Smooth muscle cell (in vitro differentiated cells): ENCODE measurements at regions not wholly inside any gene's neighbourhood (a gene's known extent, or its start where the extent isn't known, plus 50 kb on each side); places are given as distances from the start of the nearest gene placed in this dataset.
A peak's percentile ranks its signal among the peaks of the same experiment; 100 is the strongest.

Experiments
- DNase-seq: peaks from one replicate; lab custom pipeline; 2025; ENCODE audit not compliant: unreplicated experiment; lab: John Stamatoyannopoulos, UW
- H2AFZ ChIP-seq: fragments of 200-600 bp; sonication (generic); 2 replicates; pipeline ENCODE4 v1.6.0; 2016; ENCODE audit warnings: antibody characterized with exemption, low read depth, mild to moderate bottlenecking
- H3F3A ChIP-seq: fragments of 200-600 bp; sonication (generic); 2 replicates; pipeline ENCODE4 v1.6.0; 2017; ENCODE audit warnings: antibody characterized with exemption, low read depth
- H3K27ac ChIP-seq: fragments of 200-600 bp; sonication (generic); 2 replicates; pipeline ENCODE4 v1.5.1; 2016; ENCODE audit warnings: low read depth, mild to moderate bottlenecking
- H3K27me3 ChIP-seq: fragments of 200-600 bp; sonication (generic); 2 replicates; pipeline ENCODE4 v1.6.1; 2016; ENCODE audit warnings: low read depth, mild to moderate bottlenecking
- H3K36me3 ChIP-seq: fragments of 200-600 bp; sonication (generic); 2 replicates; pipeline ENCODE4 v1.5.1; 2016; ENCODE audit warnings: low read depth
- H3K4me1 ChIP-seq: fragments of 200-600 bp; sonication (generic); 2 replicates; pipeline ENCODE4 v1.5.1; 2016; ENCODE audit warnings: low read depth
- H3K4me2 ChIP-seq: fragments of 200-600 bp; sonication (generic); 2 replicates; pipeline ENCODE4 v1.6.0; 2016; ENCODE audit warnings: mild to moderate bottlenecking
- H3K4me3 ChIP-seq: fragments of 200-600 bp; sonication (generic); 2 replicates; pipeline ENCODE4 v1.5.1; 2016; ENCODE audit warnings: mild to moderate bottlenecking
- H3K79me2 ChIP-seq: fragments of 200-600 bp; sonication (generic); 2 replicates; pipeline ENCODE4 v1.6.0; 2016; ENCODE audit warnings: low read depth, mild to moderate bottlenecking
- H3K9ac ChIP-seq: fragments of 200-600 bp; sonication (generic); 2 replicates; pipeline ENCODE4 v1.6.0; 2016; ENCODE audit warnings: low read depth
- H3K9me3 ChIP-seq: fragments of 200-600 bp; sonication (generic); replicated peaks from 2 replicates; pipeline ENCODE4 v1.5.1; 2016; ENCODE audit warnings: low read depth
- H4K20me1 ChIP-seq: fragments of 200-600 bp; sonication (generic); 2 replicates; pipeline ENCODE4 v1.6.0; 2016; ENCODE audit warnings: low read depth
- WGBS: methylation state at CpG from one replicate; pipeline ENCODE4 v1.1.7; 2016; ENCODE audit warnings: low lambda C conversion rate; 5-methylcytosine and 5-hydroxymethylcytosine counted together
- TF ChIP-seq, protein P1 (sequence below): fragments of 200-600 bp; sonication (generic); IDR thresholded peaks from 2 replicates; pipeline ENCODE4 v1.5.1; 2017; ENCODE audit warnings: borderline replicate concordance, mild to moderate bottlenecking, antibody characterized with exemption; ENCODE audit not compliant: insufficient read depth, poor library complexity, severe bottlenecking

DNA sequence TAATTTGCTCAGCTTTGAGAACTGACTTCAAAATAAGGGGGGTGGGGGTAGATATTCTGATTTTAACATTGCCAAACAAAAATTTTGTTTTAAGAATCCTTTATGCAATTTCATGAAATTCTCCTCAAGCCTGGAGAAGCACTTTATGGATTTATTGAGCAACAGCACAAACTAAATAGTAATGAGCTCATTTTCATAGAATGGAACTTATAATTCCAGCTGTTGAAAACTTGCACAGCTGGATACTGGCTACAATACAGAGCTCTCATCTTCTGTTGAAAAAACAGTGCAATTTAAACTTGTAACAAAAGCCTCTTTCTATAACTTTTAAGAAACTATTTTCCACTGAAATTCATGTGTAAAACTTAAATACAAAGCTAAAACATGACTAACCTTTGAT is 137.6 kb upstream of the FN1 start:
- H3K9me3 ChIP-seq = no peaks in the 10 kb centered on the region
- H3K4me2 ChIP-seq = no peak overlapping the region
- TF ChIP-seq, protein P1, sequence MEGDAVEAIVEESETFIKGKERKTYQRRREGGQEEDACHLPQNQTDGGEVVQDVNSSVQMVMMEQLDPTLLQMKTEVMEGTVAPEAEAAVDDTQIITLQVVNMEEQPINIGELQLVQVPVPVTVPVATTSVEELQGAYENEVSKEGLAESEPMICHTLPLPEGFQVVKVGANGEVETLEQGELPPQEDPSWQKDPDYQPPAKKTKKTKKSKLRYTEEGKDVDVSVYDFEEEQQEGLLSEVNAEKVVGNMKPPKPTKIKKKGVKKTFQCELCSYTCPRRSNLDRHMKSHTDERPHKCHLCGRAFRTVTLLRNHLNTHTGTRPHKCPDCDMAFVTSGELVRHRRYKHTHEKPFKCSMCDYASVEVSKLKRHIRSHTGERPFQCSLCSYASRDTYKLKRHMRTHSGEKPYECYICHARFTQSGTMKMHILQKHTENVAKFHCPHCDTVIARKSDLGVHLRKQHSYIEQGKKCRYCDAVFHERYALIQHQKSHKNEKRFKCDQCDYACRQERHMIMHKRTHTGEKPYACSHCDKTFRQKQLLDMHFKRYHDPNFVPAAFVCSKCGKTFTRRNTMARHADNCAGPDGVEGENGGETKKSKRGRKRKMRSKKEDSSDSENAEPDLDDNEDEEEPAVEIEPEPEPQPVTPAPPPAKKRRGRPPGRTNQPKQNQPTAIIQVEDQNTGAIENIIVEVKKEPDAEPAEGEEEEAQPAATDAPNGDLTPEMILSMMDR = no peak
- H3K36me3 ChIP-seq = no peaks in the 10 kb centered on the region
- no peaks in the 10 kb centered on the region for H3K4me1 ChIP-seq
- DNase-seq = no peak
- no peak overlapping the region for H3K9ac ChIP-seq
- no peaks in the 10 kb centered on the region for H3K27me3 ChIP-seq
- H3K27ac ChIP-seq = no peak overlapping the region
- no peaks in the 10 kb centered on the region for H4K20me1 ChIP-seq
- H3F3A ChIP-seq = no peaks in the 10 kb centered on the region
- peak overlapping the region; percentile 9 for H2AFZ ChIP-seq
- H3K79me2 ChIP-seq = no peaks in the 10 kb centered on the region
- H3K4me3 ChIP-seq = no peak overlapping the region

DNA sequence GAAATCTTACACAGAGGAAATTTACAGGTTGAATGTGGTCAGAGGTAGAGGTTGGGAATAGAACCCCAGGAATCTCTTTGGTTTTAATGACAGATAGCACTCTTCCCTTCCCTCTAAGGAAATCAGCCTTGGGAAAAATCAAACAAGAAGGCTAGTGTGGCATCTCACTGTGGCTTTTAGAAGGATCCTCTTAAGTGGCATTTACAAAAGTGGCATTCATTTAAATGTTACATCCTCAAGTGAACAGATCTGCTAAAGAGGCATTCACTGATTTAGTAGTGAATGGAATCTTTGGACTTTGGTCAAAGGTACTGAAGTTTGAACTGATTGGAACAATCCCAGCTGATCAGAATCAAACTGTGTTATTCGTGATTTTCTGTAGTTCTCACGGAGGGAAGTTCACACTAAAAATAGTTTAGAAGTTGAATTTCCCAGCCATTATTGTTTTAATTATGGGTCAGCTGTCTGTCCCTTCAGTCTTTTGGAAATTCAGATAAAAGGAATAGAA is 136.5 kb upstream of the FN1 start:
- no peaks in the 10 kb centered on the region for H4K20me1 ChIP-seq
- H3K27me3 ChIP-seq = no peaks in the 10 kb centered on the region
- no peak overlapping the region for H2AFZ ChIP-seq
- H3K79me2 ChIP-seq = no peaks in the 10 kb centered on the region
- H3K27ac ChIP-seq = no peak overlapping the region
- TF ChIP-seq, protein P1 = no peak
- H3K36me3 ChIP-seq = no peaks in the 10 kb centered on the region
- no peak for DNase-seq
- WGBS = 96% methylated on average over 2 of the region's 2 CpGs
- no peak overlapping the region for H3K4me2 ChIP-seq
- H3K9me3 ChIP-seq = no peaks in the 10 kb centered on the region
- no peaks in the 10 kb centered on the region for H3F3A ChIP-seq
- no peak overlapping the region for H3K4me3 ChIP-seq
- H3K9ac ChIP-seq = no peak overlapping the region
- H3K4me1 ChIP-seq = no peaks in the 10 kb centered on the region

DNA sequence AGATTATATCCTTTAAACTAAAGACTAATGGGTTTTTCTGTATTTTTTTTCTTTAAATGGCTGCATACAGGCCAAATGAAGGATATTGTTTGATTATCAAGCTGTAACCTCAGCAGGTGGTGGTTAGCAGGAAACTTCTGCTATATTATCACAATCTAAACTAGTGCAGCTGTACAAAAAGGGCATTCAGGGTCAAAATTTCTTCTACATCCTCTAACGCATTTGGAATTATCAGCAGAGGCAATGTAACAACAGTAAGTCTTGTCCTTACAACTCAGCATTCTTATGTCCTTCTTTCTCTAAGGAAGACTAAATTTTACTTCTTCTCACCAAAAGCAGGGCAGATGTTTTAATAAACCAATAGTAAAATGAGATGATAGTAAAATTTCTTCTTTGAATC is 135.8 kb upstream of the FN1 start:
- Histone ChIP-seq H3K4me2 (no peak overlapping the region), H3K4me3 (no peak overlapping the region), H3F3A (no peaks in the 10 kb centered on the region), H4K20me1 (no peaks in the 10 kb centered on the region), H3K9me3 (no peaks in the 10 kb centered on the region), H3K27me3 (no peaks in the 10 kb centered on the region), H3K36me3 (no peaks in the 10 kb centered on the region), H3K27ac (no peak overlapping the region), H3K9ac (no peak overlapping the region), H2AFZ (no peak overlapping the region), H3K4me1 (no peaks in the 10 kb centered on the region), H3K79me2 (no peaks in the 10 kb centered on the region)
- TF ChIP-seq, protein P1 = no peak
- no peak for DNase-seq
- WGBS = 96% methylated on average over 1 of the region's 1 CpG

DNA sequence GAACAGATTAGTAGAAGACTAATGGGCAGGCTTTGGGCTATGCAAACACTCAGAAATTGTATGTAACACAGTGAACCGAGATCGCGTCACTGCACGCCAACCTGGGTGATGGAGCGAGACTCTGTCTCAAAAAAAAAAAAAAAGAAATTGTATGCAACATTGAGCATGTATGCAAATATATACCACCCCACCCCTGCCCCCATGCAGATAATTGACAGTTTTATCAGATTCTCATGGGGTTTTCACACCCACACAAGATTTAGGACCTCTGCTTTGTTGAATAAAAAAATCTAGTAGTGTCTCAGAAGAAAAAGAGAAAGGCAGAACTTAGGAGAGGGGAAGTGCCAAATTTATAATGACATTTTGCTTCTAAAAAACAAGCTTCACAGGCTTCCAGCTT is 131.6 kb upstream of the FN1 start:
- Histone ChIP-seq H3K4me1 (no peaks in the 10 kb centered on the region), H3K27ac (no peak overlapping the region), H3K36me3 (no peaks in the 10 kb centered on the region), H2AFZ (no peak overlapping the region), H3K4me2 (no peak overlapping the region), H3K9me3 (no peaks in the 10 kb centered on the region), H3K4me3 (no peak overlapping the region), H4K20me1 (no peaks in the 10 kb centered on the region), H3K27me3 (no peaks in the 10 kb centered on the region), H3K79me2 (no peaks in the 10 kb centered on the region), H3F3A (no peaks in the 10 kb centered on the region), H3K9ac (no peak overlapping the region)
- no peak for DNase-seq
- TF ChIP-seq, protein P1 = no peak
- WGBS = 99% methylated on average over 5 of the region's 5 CpGs
